ENCODE measurements at regions not wholly inside any gene's neighbourhood (a gene's known extent, or its start where the extent isn't known, plus 50 kb on each side); places are given as distances from the start of the nearest gene placed in this dataset.

DNA sequence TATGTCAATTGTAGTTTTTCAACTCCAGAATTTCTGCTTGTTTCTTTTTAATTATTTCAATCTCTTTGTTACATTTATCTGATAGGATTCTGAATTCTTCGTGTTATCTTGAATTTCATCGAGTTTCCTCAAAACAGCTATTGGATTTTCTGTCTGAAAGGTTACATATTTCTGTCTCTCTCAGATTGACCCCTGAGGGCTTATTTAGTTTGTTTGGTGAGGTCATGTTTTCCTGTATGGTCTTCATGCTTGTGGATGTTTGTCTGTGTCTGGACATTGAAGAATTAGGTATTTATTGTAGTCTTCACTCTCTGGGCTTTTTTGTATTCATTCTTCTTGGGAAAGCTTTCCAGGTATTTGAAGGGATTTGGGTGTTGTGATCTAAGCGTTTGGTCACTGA, 85.6 kb downstream of the SNAPC1 start:
- no peak for DNase-seq

- DNase-seq = no peak
Observed at GRCh38 chr14:61854898-61855297, 92.7 kb downstream of the SNAPC1 start.

DNA sequence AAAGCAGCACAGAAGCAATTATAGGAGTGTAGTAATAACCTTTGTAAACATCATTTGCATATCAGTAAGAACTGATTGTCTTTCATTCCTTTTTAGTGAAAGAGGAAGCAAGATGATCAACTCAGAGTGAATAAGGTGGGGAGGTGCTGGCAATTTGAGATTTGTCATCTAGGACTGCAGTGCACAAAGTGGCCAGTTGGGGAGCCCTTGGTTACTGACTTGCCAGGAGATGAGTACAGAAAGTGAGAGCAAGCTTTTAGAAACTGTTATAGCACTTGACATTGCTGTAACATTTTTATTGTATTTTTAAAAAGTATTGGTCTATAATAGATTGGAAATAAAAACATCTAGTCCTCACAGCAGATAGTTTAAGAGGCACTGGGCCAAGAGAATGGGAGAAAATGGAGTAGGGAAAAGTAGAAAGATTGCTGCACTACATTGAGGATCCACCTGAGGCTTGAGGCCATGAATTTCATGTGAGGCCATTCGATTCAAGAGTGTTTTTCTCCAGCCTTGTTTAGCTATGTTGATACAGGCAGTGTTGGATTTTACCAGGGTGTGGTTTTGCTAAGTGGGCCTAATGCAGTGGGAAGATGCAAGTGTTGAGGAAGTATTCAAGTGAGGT, 98.2 kb downstream of the SNAPC1 start:
- DNase-seq = no peak

GRCh38 chr14:61861320-61861865, 99.2 kb downstream of the SNAPC1 start:
- no peak for DNase-seq

GRCh38 chr14:61864329-61864898, 102.2 kb downstream of the SNAPC1 start:
- no peak for DNase-seq

DNA sequence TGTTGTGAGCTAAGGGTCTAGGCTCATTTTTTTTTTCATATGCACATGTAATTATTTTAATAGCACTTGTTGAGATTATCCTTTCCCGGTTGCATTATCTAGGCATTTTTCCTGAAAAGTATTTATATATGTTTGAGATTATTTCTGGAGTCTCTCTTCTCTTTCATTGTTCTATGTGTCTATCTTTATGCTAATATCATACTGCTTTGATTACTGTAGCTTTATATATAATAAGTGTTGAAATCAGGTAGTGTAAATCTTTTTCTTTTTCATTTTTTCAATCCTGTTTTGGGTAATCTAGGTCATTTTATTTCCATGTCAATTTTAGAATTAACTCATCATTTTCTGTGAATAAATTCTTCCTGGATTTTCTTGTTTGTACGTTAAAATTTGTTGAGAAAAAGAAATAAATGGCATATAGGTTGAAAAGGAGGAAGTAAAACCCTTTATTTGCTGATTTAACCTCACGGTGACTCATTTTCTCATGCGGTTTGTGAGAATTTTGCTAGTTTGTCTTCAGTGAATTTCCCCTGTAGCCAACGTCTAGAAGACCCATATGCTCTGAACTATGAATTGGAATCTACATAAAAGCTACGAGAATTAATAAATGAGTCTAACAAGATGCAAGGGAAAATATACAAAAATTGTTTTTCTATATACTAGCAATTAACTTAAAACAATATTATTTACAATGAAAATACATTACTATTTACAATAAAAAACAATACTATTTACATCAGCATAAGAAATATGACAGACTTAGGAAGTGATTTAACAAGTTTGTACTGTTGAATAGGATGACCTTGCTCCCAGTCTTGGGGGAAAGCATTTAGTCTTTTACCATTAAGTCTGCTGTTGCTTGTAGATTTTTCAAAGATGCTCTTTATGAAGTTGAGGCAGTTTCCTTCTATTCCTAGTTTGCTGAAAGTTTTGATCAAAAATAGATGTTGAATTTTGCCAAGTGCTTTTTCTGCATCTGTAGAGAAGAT, 105.0 kb downstream of the SNAPC1 start:
- DNase-seq = no peak

- no peak for DNase-seq
Observed at GRCh38 chr14:61868846-61869245, 106.6 kb downstream of the SNAPC1 start.

DNA sequence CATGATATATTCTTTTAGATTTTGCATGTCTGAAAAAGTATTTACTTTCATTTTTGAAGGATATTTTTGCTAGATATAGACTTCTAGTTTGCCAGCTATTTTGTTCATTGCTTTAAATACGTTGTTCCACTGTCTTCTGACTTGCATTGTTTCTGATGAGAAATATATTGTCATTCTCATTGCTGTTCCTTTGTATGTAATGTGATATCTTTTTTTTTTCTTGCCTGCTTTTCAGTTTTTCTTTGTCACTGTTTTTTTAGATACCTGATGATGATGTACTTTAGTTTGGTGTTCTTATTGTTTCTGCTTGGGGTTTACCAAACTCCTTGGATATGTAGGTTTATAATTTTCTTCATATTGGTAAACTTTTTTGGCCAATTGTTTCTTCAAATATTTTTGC, 107.9 kb downstream of the SNAPC1 start:
- no peak for DNase-seq

DNA sequence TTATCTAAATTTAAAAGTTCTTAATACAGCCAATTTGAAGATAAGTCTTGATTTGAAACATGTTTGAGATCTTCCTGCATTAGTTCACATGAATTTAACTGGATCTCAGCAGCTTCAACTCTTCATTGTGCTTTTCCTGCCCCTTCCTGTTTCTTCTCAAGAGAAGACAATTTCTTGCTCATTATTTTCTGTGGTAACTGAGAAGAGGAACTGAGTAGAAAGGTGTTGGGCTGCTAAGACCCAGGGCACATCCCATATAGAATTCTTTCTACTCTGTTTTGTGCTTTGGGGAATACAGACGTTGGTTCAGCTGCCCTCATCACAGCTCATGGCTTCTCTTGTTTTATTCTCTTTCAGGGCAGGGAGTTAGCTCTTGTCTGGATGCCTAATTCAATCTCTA, 110.2 kb downstream of the SNAPC1 start:
- no peak for DNase-seq

DNA sequence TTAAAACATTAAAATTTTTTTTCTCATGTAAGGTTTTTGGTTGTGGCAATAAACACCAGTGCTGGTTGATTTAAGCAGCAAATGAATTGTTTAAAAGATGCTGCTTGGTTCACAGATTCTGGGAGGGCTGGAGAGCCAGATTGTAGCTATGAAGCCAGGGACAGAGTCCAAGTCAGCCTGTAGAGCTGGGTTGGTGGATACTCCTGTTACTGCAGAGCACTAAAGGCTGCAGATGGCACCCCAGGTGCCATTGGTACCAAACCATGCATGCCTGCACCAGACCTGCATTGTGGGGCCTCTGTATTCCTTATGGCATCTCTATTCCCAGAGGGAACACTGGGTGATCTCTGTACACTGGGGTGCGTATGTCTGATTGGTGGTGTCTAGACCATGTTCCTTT, 113.3 kb downstream of the SNAPC1 start:
- DNase-seq = no peak

- DNase-seq = no peak
Observed at GRCh38 chr14:61876362-61877034, 114.3 kb downstream of the SNAPC1 start.

DNA sequence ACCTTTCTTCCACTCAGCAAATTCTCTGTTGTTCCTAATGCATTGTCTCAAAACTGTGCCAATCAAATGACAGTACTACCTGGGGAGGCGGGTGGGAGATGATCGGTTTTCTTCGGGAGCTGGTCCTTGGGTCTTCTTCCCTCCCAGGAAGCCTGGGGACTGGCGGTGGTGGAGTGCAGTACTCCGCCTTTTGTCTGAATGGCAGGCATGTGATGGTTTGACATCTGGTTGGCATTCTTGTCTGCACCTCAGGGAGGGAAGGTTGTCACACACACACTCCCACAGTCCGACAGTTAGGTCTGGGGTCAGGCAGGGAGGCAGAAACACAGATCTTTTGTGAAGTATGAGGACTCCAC, 114.8 kb downstream of the SNAPC1 start:
- no peak for DNase-seq

DNA sequence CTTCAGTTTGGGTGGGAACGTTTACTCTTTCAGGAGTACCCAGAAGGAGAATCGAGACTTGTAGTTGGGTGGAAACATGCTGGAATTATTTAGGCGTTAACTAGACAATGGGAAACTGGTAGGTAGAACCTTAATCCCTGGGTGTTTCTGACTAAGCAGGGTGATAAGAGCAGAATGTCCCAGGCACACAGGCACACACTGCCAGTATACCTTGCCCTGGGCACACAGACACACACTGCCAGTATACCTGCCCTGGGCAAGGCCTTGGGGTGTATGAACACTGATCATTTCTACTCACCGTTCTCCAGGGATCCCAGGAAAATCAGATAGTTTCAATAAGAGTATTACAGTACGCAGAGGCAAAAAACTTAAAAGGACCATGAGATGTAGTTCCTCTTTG, 115.5 kb downstream of the SNAPC1 start:
- no peak for DNase-seq

GRCh38 chr14:61878931-61879330, 116.7 kb downstream of the SNAPC1 start:
- DNase-seq = no peak

- DNase-seq = no peak
Observed at GRCh38 chr14:61881046-61881445, 118.8 kb downstream of the SNAPC1 start.

DNA sequence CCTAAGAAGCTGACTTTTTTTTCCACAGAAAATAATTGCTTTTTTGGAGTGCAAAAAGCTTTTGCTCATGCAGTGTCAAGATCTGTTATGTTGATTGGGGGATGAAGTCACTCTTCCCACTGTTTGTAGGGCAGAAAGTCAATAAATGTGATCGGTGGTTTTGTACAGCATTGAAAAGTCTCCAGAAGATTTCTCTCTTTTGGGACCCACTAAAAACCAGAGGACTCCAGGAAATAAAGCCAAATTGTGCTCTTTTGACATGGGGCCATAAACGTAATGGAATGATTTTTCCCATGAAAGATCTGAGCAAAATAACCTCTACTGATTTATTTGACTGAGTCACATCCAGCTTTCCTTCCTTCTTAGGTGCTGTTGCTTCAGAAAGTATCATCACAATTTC, 122.5 kb downstream of the SNAPC1 start:
- DNase-seq = no peak

GRCh38 chr14:61885203-61885961, 123.2 kb downstream of the SNAPC1 start:
- DNase-seq = no peak

GRCh38 chr14:61887628-61888027, 125.4 kb downstream of the SNAPC1 start:
- DNase-seq = no peak

DNA sequence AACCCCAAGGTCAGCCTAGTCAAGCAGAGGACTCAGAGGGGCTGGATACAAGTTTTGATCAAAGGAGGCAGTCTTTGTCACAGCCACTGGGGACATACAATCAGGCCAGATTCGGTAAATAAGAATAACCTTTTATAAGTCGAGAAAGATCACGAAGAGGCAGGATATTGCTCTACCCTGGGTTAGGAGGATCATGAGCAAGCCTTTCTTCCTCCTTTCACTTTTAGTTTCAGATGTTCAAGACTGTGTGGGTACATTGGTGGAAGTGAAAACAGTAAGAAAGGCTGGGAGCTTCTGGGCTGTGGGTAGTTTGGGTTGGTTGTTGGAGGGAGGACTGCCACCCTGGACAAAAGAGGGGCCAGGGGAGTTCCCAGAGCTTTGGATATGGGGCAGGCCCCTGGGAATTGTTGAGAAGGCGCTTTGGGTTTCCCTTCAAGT, 127.7 kb downstream of the SNAPC1 start:
- DNase-seq = no peak

- DNase-seq = no peak
Observed at GRCh38 chr14:61891170-61891569, 128.9 kb downstream of the SNAPC1 start.

- no peak for DNase-seq
Observed at GRCh38 chr14:61891810-61892209, 129.6 kb downstream of the SNAPC1 start.

DNA sequence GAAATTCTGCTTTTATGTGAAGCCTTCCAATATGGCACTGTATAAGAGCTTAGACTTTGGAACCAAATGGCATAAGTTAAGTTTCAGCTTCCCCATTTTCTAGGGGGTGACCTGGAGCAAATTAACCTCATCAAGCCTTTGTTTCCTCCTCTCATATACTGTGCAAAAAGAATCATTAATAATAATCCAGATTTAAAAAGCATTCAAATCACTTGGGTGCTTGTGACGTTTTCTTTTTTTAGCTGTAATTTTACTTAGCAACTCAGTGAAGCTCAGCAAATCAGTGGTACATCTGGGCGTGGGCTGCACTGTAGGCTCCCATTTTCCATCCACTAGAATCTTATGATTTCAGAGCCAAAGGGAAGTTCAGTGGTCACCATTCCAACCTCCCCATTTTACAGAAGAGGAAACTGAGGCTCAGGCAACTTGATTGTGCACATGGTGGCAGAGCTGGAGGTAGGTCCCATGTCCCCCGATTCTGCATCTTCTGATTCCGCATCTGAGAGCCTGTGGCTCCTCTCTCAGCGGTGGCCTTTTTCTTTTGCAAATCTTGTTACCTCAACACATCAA, 131.2 kb downstream of the SNAPC1 start:
- no peak for DNase-seq

Measured in NCI-H187 (cell line).